ENCODE measurements at regions not wholly inside any gene's neighbourhood (a gene's known extent, or its start where the extent isn't known, plus 50 kb on each side); places are given as distances from the start of the nearest gene placed in this dataset.
"Not testable (repeated sequence)": the region's sequence is repeated elsewhere in the genome, so short reads cannot be mapped to it uniquely, and the experiment has no call there.

- no peaks in the 10 kb centered on the region for H3K4me1 ChIP-seq (ENCODE audit: control extremely low read depth in 1 of 4, control insufficient read depth in 4 of 4, insufficient read depth in 4 of 4, low read length in 3 of 4)
- WGBS (ENCODE audit: insufficient coverage) = 96% methylated on average over 37 of the region's 40 CpGs
- ChIA-PET CTCF (no interaction called here), POLR2A (no interaction called here)
- no peak for DNase-seq
- no peaks in the 10 kb centered on the region for H3K9me3 ChIP-seq (ENCODE audit: control extremely low read depth in 1 of 5, control insufficient read depth in 4 of 5, insufficient read depth in 2 of 5, low read depth in 1 of 5, low read length in 4 of 5)
- H3K27me3 ChIP-seq (replicated peaks in 2 of 5; ENCODE audit: control insufficient read depth in 4 of 5, insufficient read depth in 5 of 5, low read length in 4 of 5) = peaks cover 0 to 7% (median 0%) of the 10 kb centered on the region in 5 experiments
- H3K36me3 ChIP-seq (ENCODE audit: control insufficient read depth in 4 of 4, insufficient read depth in 4 of 4, low read length in 3 of 4) = no peaks in the 10 kb centered on the region
- no peak overlapping the region for H3K27ac ChIP-seq (ENCODE audit: insufficient read depth in 1 of 2, low read depth in 1 of 2, low read length in 2 of 2, poor library complexity in 1 of 2, severe bottlenecking in 2 of 2)
- no peak overlapping the region for H3K4me3 ChIP-seq (ENCODE audit: control insufficient read depth in 1 of 7, extremely low read depth in 1 of 7, insufficient read depth in 4 of 7, low read depth in 2 of 7, low read length in 6 of 7)
Observed at GRCh38 chr6:170057961-170058877, 232.7 kb downstream of the DLL1 start.

- ChIA-PET CTCF (no interaction called here), POLR2A (interaction anchor here (0.7 kb wide), 1 partner anchor 38 kb away, joined by 3 read pairs; no protein-coding TSS in a partner anchor)
- Histone ChIP-seq H3K4me1 (ENCODE audit: control extremely low read depth in 1 of 4, control insufficient read depth in 4 of 4, insufficient read depth in 4 of 4, low read length in 3 of 4) (no peaks in the 10 kb centered on the region), H3K27me3 (replicated peaks in 2 of 5; ENCODE audit: control insufficient read depth in 4 of 5, insufficient read depth in 5 of 5, low read length in 4 of 5) (peaks cover 0 to 3% (median 0%) of the 10 kb centered on the region in 5 experiments), H3K9me3 (ENCODE audit: control extremely low read depth in 1 of 5, control insufficient read depth in 4 of 5, insufficient read depth in 2 of 5, low read depth in 1 of 5, low read length in 4 of 5) (no peaks in the 10 kb centered on the region), H3K4me3 (ENCODE audit: control insufficient read depth in 1 of 7, extremely low read depth in 1 of 7, insufficient read depth in 4 of 7, low read depth in 2 of 7, low read length in 6 of 7) (no peak overlapping the region), H3K36me3 (ENCODE audit: control insufficient read depth in 4 of 4, insufficient read depth in 4 of 4, low read length in 3 of 4) (no peaks in the 10 kb centered on the region), H3K27ac (ENCODE audit: insufficient read depth in 1 of 2, low read depth in 1 of 2, low read length in 2 of 2, poor library complexity in 1 of 2, severe bottlenecking in 2 of 2) (no peak overlapping the region)
- 92% methylated on average over 12 of the region's 16 CpGs for WGBS (ENCODE audit: insufficient coverage)
- DNase-seq = no peak
Observed at GRCh38 chr6:170057034-170057734, 233.7 kb downstream of the DLL1 start.

GRCh38 chr6:170056278-170056711 is 234.6 kb downstream of the DLL1 start:
- Histone ChIP-seq H3K27me3 (replicated peaks in 2 of 5; ENCODE audit: control insufficient read depth in 4 of 5, insufficient read depth in 5 of 5, low read length in 4 of 5) (peaks cover 0 to 2% (median 0%) of the 10 kb centered on the region in 5 experiments), H3K9me3 (ENCODE audit: control extremely low read depth in 1 of 5, control insufficient read depth in 4 of 5, insufficient read depth in 2 of 5, low read depth in 1 of 5, low read length in 4 of 5) (no peaks in the 10 kb centered on the region), H3K4me3 (ENCODE audit: control insufficient read depth in 1 of 7, extremely low read depth in 1 of 7, insufficient read depth in 4 of 7, low read depth in 2 of 7, low read length in 6 of 7) (no peak overlapping the region), H3K27ac (ENCODE audit: insufficient read depth in 1 of 2, low read depth in 1 of 2, low read length in 2 of 2, poor library complexity in 1 of 2, severe bottlenecking in 2 of 2) (no peak overlapping the region), H3K4me1 (ENCODE audit: control extremely low read depth in 1 of 4, control insufficient read depth in 4 of 4, insufficient read depth in 4 of 4, low read length in 3 of 4) (no peaks in the 10 kb centered on the region), H3K36me3 (ENCODE audit: control insufficient read depth in 4 of 4, insufficient read depth in 4 of 4, low read length in 3 of 4) (no peaks in the 10 kb centered on the region)
- DNase-seq = no peak
- CTCF ChIA-PET = no interaction called here
- POLR2A ChIA-PET = no interaction called here
- 90% methylated on average over 3 of the region's 11 CpGs for WGBS (ENCODE audit: insufficient coverage)

GRCh38 chr6:170055797-170056196 is 235.1 kb downstream of the DLL1 start:
- H3K4me1 ChIP-seq (ENCODE audit: control extremely low read depth in 1 of 4, control insufficient read depth in 4 of 4, insufficient read depth in 4 of 4, low read length in 3 of 4); DNase-seq; H3K27me3 ChIP-seq (replicated peaks in 2 of 5; ENCODE audit: control insufficient read depth in 4 of 5, insufficient read depth in 5 of 5, low read length in 4 of 5); H3K27ac ChIP-seq (ENCODE audit: insufficient read depth in 1 of 2, low read depth in 1 of 2, low read length in 2 of 2, poor library complexity in 1 of 2, severe bottlenecking in 2 of 2); POLR2A ChIA-PET; H3K9me3 ChIP-seq (ENCODE audit: control extremely low read depth in 1 of 5, control insufficient read depth in 4 of 5, insufficient read depth in 2 of 5, low read depth in 1 of 5, low read length in 4 of 5); H3K4me3 ChIP-seq (ENCODE audit: control insufficient read depth in 1 of 7, extremely low read depth in 1 of 7, insufficient read depth in 4 of 7, low read depth in 2 of 7, low read length in 6 of 7); H3K36me3 ChIP-seq (ENCODE audit: control insufficient read depth in 4 of 4, insufficient read depth in 4 of 4, low read length in 3 of 4); CTCF ChIA-PET: not testable (repeated sequence)
- WGBS (ENCODE audit: insufficient coverage) = 96% methylated on average over 12 of the region's 14 CpGs

GRCh38 chr6:170053966-170054661 is 236.8 kb downstream of the DLL1 start:
- CTCF ChIA-PET = no interaction called here
- Histone ChIP-seq H3K27ac (ENCODE audit: insufficient read depth in 1 of 2, low read depth in 1 of 2, low read length in 2 of 2, poor library complexity in 1 of 2, severe bottlenecking in 2 of 2) (no peak overlapping the region), H3K4me1 (ENCODE audit: control extremely low read depth in 1 of 4, control insufficient read depth in 4 of 4, insufficient read depth in 4 of 4, low read length in 3 of 4) (peaks cover 0 to 12% (median under 1%) of the 10 kb centered on the region in 4 experiments), H3K36me3 (ENCODE audit: control insufficient read depth in 4 of 4, insufficient read depth in 4 of 4, low read length in 3 of 4) (no peaks in the 10 kb centered on the region), H3K4me3 (ENCODE audit: control insufficient read depth in 1 of 7, extremely low read depth in 1 of 7, insufficient read depth in 4 of 7, low read depth in 2 of 7, low read length in 6 of 7) (no peak overlapping the region), H3K27me3 (replicated peaks in 2 of 5; ENCODE audit: control insufficient read depth in 4 of 5, insufficient read depth in 5 of 5, low read length in 4 of 5) (peaks cover 0 to 2% (median 0%) of the 10 kb centered on the region in 5 experiments), H3K9me3 (ENCODE audit: control extremely low read depth in 1 of 5, control insufficient read depth in 4 of 5, insufficient read depth in 2 of 5, low read depth in 1 of 5, low read length in 4 of 5) (no peaks in the 10 kb centered on the region)
- DNase-seq = no peak
- POLR2A ChIA-PET = no interaction called here
- 92% methylated on average over 12 of the region's 18 CpGs for WGBS (ENCODE audit: insufficient coverage)

GRCh38 chr6:170052991-170053821 is 237.7 kb downstream of the DLL1 start:
- Histone ChIP-seq H3K27me3 (replicated peaks in 2 of 5; ENCODE audit: control insufficient read depth in 4 of 5, insufficient read depth in 5 of 5, low read length in 4 of 5) (peaks cover 0 to 2% (median 0%) of the 10 kb centered on the region in 5 experiments), H3K4me1 (ENCODE audit: control extremely low read depth in 1 of 4, control insufficient read depth in 4 of 4, insufficient read depth in 4 of 4, low read length in 3 of 4) (peaks cover 0 to 21% (median 5%) of the 10 kb centered on the region in 4 experiments), H3K27ac (ENCODE audit: insufficient read depth in 1 of 2, low read depth in 1 of 2, low read length in 2 of 2, poor library complexity in 1 of 2, severe bottlenecking in 2 of 2) (no peak overlapping the region), H3K4me3 (ENCODE audit: control insufficient read depth in 1 of 7, extremely low read depth in 1 of 7, insufficient read depth in 4 of 7, low read depth in 2 of 7, low read length in 6 of 7) (no peak overlapping the region), H3K9me3 (ENCODE audit: control extremely low read depth in 1 of 5, control insufficient read depth in 4 of 5, insufficient read depth in 2 of 5, low read depth in 1 of 5, low read length in 4 of 5) (no peaks in the 10 kb centered on the region), H3K36me3 (ENCODE audit: control insufficient read depth in 4 of 4, insufficient read depth in 4 of 4, low read length in 3 of 4) (no peaks in the 10 kb centered on the region)
- no peak for DNase-seq
- ChIA-PET POLR2A (no interaction called here), CTCF (no interaction called here)
- WGBS (ENCODE audit: insufficient coverage) = 94% methylated on average over 25 of the region's 27 CpGs
